HUDEP-2 (cell line): ENCODE measurements at regions not wholly inside any gene's neighbourhood (a gene's known extent, or its start where the extent isn't known, plus 50 kb on each side); places are given as distances from the start of the nearest gene placed in this dataset.

Experiments
- DNase-seq, 76 experiments: peaks; one replicate each; lab custom pipeline; 2025; ENCODE audit not compliant: unreplicated experiment in 76 of 76; lab: John Stamatoyannopoulos, UW

DNA sequence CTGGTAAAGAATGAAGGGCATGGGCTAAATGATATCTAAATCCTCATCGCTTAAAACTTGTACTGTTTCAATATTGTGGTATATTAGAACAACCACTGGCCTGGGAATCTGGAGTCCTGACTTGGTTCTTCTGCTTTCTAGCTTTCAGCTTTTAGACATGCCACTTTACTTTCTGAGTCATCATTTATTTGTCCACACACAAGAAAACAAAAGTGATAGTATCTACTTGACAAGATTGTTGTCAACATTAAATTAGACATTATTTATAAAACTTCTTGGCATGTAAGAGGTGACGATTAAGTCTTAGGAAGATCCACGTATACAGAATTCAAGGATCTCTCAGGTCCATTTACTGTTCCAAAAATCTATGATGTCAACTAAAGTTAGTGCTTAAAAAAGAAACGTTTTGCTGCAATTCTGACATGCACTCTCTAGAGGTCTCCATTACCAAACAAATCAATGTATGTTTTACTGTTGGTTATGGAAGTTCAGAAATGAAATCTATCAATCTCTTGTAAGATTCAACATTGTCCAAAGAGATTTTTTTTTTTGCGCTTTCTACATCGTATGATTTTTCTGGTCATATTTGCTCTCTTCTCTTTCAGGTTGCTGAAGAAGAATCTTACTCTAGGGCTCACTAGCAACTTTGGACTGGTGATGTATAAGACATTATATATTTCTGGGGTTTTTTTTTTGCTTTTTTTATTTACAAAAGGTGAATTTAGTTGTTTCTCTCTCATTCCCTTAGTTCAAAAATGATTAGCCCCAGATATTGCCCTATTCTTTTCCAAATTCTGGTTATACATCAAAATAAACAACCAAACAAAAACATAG lies 53.6 kb upstream of the DYNC1I1 start:
- DNase-seq, result no peak

DNA sequence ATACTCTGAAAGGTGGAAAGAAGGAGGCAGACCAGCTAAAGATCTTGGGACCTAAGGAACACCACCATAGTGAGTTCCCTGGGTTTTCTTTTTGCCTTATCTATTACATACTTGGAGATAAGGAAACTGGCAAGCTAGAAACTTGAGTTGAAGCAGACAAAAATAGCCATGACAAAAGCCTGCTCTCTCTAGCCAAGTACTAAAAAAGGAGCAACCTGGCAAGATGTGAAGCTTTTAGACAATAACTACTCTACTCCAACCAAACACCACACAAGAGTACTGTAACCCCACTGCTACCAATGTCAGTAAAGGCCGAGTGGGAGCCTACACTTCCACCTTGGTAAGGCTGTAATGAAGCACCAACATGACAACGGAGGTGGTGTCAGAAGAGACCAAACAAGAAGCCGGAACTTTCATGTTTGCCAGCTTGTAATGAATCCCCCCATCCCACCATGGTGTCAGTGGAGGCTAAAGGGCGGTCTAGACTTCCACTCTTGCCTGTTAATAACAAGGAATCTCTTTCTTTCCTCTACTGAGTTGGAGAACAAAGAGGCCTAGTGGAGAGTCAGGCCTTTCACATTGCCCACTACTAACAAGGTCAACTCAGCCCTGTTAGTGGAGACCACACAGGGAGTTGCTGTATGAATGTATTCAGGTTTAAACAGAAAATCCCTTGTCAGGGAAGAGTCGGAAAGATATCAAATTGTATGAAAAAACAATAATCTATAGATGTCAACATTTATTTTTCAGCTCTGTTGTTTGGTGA lies 55.8 kb upstream of the DYNC1I1 start:
- DNase-seq, result no peak

DNA sequence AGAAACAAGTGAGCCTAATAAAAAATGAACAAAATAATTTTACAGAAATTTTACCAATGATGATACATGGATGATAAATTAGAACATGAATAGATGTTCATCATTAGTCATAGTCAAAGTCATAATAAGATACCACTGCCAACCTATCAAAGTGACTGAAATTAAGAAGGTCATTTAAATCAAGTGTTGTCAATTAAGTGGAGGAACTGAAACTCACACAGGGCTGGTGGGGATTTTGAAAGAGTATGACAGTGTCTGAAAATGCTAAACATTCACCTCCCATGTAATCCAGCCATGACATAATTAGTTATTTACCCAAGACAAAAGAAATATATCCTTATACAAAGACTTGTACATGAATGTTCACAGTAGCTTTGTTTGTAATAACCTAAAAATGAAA lies 57.1 kb upstream of the DYNC1I1 start:
- DNase-seq, result no peak

- no peak for DNase-seq
These were observed 61.6 kb upstream of the DYNC1I1 start for GRCh38 chr7:95710711-95711110.

DNA sequence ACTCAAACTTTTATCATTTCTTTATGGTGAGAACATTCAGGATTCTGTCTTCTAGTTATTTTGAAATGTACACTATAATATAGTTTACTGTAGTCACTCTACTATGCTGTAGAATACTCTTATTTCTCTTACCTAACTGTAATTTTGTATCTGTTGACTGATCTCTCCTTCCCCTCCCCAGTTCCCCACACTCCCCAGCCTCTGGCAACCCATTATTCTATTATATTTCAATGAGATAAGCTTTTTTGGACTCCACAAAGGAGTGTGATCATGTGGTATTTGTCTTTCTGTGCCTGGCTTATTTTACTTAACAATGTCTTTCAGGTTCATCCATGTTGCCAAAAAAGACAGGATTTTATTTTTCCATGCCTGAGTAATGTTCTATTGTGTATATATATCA lies 71.4 kb upstream of the DYNC1I1 start:
- no peak for DNase-seq

DNA sequence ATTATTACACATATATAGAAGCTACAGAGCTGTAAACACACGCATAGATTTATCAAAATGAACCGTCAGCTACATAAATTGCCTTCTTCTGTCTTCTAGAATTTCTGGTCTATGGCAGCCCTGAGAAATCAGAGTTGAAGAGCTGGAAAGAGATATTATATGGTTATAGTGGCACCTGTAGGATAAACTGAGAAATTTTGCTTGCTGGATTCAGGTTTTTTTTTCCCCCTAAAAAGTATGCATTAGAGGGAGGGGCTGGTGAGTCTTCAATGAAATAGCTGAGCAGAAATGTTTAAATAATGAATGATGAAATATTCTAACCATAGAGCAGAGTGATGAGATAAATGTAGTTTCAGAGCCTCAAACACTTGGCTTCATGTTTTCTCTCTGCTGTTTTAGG lies 78.0 kb upstream of the DYNC1I1 start:
- DNase-seq, result no peak

- DNase-seq, result no peak
These were observed 78.6 kb upstream of the DYNC1I1 start for GRCh38 chr7:95693551-95694333.

DNA sequence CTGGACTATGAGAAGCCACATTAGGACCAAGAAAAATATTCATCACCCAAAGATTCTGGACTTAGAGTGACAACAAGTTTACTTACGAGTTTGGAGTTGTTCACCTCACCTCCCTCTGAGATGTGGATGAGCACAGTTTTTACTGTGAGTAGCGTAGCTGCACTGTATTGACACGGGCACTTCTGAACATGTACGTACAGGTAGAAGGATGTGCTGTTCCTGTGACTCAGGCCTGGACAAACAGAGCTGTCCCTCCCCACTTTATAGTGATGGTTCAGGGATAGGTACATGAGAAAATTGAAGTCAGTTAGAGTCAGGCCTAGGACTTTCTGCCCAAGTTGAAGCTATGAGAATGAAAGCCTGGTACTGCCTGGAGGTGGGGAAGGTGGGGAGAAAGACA lies 80.9 kb upstream of the DYNC1I1 start:
- DNase-seq, result no peak

GRCh38 chr7:95690367-95690947 lies 81.9 kb upstream of the DYNC1I1 start:
- peak in 15 of 76 experiments; percentile 2 to 35 (median 12) for DNase-seq

DNA sequence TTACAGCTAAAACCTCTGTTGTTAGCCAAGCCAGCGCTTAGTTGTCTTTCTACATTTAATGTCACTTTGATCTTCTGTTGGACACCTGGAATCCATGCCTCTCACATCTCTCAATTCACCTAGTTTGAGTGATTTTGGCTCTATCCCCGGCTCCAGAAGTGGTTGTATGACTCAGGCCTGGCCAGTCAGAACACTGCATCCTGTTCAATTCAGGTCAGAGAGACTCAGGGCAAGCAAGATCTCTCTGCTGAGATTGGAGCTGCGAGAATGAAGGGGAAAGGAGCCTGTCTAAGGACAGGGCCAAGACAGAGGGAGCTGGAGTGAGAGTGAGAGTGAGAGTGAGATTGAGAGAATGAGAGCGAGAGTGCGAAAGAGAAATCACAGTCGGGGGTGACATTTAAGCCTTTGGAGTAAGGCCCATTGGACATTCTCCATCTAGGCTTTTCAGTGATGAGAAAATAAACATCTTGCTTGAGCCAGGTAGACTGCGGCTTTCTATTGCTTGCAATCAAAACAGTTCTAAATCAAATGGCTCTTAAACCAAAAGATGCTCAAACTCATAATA lies 83.3 kb upstream of the DYNC1I1 start:
- DNase-seq, result no peak

- DNase-seq, result peak in 18 of 76 experiments; percentile 4 to 34 (median 14)
These were observed 84.5 kb upstream of the DYNC1I1 start for GRCh38 chr7:95687759-95688343.

- peak in 8 of 76 experiments; percentile 1 to 33 (median 6) for DNase-seq
These were observed 86.2 kb upstream of the DYNC1I1 start for GRCh38 chr7:95686109-95686508.

GRCh38 chr7:95684505-95684904 lies 87.8 kb upstream of the DYNC1I1 start:
- no peak for DNase-seq

DNA sequence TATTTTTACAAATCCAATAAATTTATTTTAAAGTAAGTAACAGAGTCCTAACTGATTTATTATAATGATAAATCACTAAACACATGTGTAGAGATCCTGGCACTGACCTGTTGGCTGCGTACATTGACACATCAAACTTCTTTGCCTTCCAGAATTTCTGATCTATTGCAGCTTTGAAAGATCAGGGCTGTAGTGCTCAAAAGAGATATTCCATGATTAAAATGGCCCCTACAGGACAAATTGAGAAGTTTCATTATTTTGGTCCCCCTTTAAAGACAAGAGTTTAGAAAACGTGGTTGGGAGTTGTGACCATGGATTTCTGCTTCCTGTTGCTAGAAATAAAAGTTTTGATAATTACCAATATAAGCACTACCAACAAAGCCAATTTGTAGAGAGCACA lies 87.7 kb upstream of the PDK4 start:
- no peak for DNase-seq

GRCh38 chr7:95682913-95683312 lies 86.6 kb upstream of the PDK4 start:
- DNase-seq, result no peak

DNA sequence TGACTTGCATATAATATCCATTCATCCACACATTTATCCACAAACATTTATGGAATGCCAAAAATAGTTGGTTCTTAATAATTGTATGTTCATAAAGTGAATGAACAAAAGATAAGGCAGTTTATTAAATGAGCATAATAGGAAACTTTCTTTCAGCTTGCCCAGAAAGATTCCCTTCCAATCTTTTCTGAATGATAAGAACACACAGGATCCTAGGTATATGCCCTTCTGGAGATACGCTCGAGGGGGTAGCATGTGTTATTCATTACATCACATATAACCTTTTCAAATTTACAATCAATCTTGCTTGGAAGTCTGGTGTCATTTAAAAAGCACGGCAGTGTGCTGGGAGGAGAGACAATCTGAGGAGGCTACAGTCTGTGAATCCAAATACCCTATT lies 80.4 kb upstream of the PDK4 start:
- DNase-seq, result no peak

DNA sequence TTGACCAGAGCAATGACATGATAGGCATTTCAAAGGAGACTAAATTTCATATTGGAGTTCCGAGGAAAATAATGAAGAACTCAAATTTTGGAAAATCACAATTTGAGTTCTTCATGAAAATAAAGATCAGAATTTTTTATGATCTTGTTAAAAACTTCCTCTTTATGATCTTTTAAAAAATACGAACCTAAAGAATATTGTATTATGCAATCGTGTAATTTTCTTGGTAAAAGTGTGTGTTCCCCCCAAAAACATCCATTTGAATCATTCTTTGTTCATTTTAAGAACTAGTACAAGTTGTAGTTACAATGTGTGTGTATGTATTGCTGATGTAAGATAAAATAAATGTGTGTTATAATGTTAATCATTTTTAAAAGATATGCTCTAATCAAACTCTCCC lies 79.3 kb upstream of the PDK4 start:
- DNase-seq, result no peak

DNA sequence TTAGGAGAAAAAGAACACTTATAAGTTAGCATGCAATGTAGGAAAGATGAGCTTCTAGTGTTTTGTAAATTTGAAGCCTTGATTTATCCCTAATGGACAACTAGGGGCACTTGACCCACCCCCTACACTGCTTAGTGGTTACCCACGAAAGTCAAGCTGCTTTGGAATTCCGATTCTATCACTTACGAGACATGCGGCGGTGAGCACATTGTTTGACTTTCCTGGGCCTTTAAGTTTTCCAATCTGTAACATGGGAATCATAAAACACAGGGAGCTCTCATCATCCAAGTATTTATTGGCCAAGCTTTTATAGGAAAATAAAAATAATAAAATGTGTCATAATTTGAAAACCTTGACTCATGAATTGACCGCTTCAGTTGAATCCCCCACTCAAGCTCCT lies 78.7 kb upstream of the PDK4 start:
- no peak for DNase-seq

GRCh38 chr7:95674101-95674500 lies 77.8 kb upstream of the PDK4 start:
- no peak for DNase-seq

GRCh38 chr7:95672434-95672833 lies 76.1 kb upstream of the PDK4 start:
- DNase-seq, result no peak
